ENCODE measurements at regions not wholly inside any gene's neighbourhood (a gene's known extent, or its start where the extent isn't known, plus 50 kb on each side); places are given as distances from the start of the nearest gene placed in this dataset.
A peak's percentile ranks its signal among the peaks of the same experiment; 100 is the strongest.

GRCh38 chr10:90644165-90644564, 213.7 kb downstream of the HTR7 start (continued):
- no peak for TF ChIP-seq ARID4B (CRISPR knock-in tag; IDR thresholded peaks at IDR 0.05; ENCODE audit: borderline replicate concordance)

- POLR2A ChIA-PET: no interaction called here
- no peak for DNase-seq (ENCODE audit: low spot score)
- Mint-ChIP-seq H3K4me3 (no peak overlapping the region), H3K36me3 (peaks cover 3% of the 10 kb centered on the region; the same call in 1 of the 2 replicates), H3K9me3 (peaks cover 12% of the 10 kb centered on the region), H3K27me3 (ENCODE audit: low read depth) (no peaks in the 10 kb centered on the region), H3K4me1 (peaks cover 3% of the 10 kb centered on the region; the same call in 1 of the 2 replicates), H3K27ac (no peak overlapping the region)
- CTCF ChIA-PET: interaction anchor here (1.3 kb wide), 1 partner anchor 58 kb away, joined by 3 read pairs; no protein-coding TSS in a partner anchor
- TF ChIP-seq HMGXB4 (CRISPR knock-in tag; IDR thresholded peaks at IDR 0.05) (no peak), TP53 (CRISPR knock-in tag; IDR thresholded peaks at IDR 0.05) (no peak), MYBL2 (CRISPR knock-in tag; IDR thresholded peaks at IDR 0.05) (no peak), SOX15 (CRISPR knock-in tag; IDR thresholded peaks at IDR 0.05) (no peak), JUN (CRISPR knock-in tag; IDR thresholded peaks at IDR 0.05) (no peak), PRRX2 (CRISPR knock-in tag; IDR thresholded peaks at IDR 0.05) (no peak), GABPB1 (CRISPR knock-in tag; IDR thresholded peaks at IDR 0.05) (no peak), ZNF396 (CRISPR knock-in tag; IDR thresholded peaks at IDR 0.05; ENCODE audit: borderline replicate concordance) (no peak), ATF1 (CRISPR knock-in tag; IDR thresholded peaks at IDR 0.05) (no peak), GRHL2 (CRISPR knock-in tag; IDR thresholded peaks at IDR 0.05; ENCODE audit: insufficient replicate concordance, severe bottlenecking) (no peak)
- ATAC-seq: no peak
These were observed 207.0 kb downstream of the HTR7 start for GRCh38 chr10:90650858-90651257.

- Mint-ChIP-seq H3K27ac (no peak overlapping the region), H3K4me1 (peaks cover 3% of the 10 kb centered on the region; the same call in 1 of the 2 replicates), H3K36me3 (peaks cover 3% of the 10 kb centered on the region; the same call in 1 of the 2 replicates), H3K4me3 (no peak overlapping the region), H3K9me3 (peaks cover 13% of the 10 kb centered on the region), H3K27me3 (ENCODE audit: low read depth) (no peaks in the 10 kb centered on the region)
- peak; percentile 93 for ATAC-seq
- no peak for DNase-seq (ENCODE audit: low spot score)
- POLR2A ChIA-PET: no interaction called here
- CTCF ChIA-PET: interaction anchor here (0.6 to 1.6 kb wide), 8 partner anchors 11 to 504 kb away, joined by 3 to 7 read pairs (median 4); no protein-coding TSS in a partner anchor
- TF ChIP-seq E2F4 (CRISPR knock-in tag; IDR thresholded peaks at IDR 0.05; ENCODE audit: borderline replicate concordance, low read depth): no peak
- TF ChIP-seq GTF2I (CRISPR knock-in tag; conservative IDR thresholded peaks at IDR 0.05): no peak
- TF ChIP-seq AFF4 (CRISPR knock-in tag; IDR thresholded peaks at IDR 0.05; ENCODE audit: borderline replicate concordance): no peak
- TF ChIP-seq ERG (CRISPR knock-in tag; IDR thresholded peaks at IDR 0.05): no peak
- no peak for TF ChIP-seq MAX (CRISPR knock-in tag; IDR thresholded peaks at IDR 0.05)
- TF ChIP-seq PREB (CRISPR knock-in tag; IDR thresholded peaks at IDR 0.05; ENCODE audit: borderline replicate concordance): no peak
- TF ChIP-seq ATF1 (CRISPR knock-in tag; IDR thresholded peaks at IDR 0.05): no peak
- TF ChIP-seq JUN (CRISPR knock-in tag; IDR thresholded peaks at IDR 0.05): no peak
These were observed 205.3 kb downstream of the HTR7 start for GRCh38 chr10:90652519-90652918.

Data from WTC11 (cell line).